HEK293 (cell line): ENCODE measurements at regions not wholly inside any gene's neighbourhood (a gene's known extent, or its start where the extent isn't known, plus 50 kb on each side); places are given as distances from the start of the nearest gene placed in this dataset.

Experiments
- KLF16 ChIP-seq: fragments of 450-650 bp; formaldehyde crosslinking; IDR thresholded peaks from 2 replicates; pipeline ENCODE4 v1.5.1; 2017; ENCODE audit warnings: missing biosample characterization, missing genetic modification characterization
- REST ChIP-seq: fragments of 450-650 bp; formaldehyde crosslinking; IDR thresholded peaks from 2 replicates; pipeline ENCODE4 v1.5.1; 2016; ENCODE audit warnings: missing biosample characterization, missing genetic modification characterization
- ZNF48 ChIP-seq: fragments of 450-650 bp; formaldehyde crosslinking; IDR thresholded peaks from 2 replicates; pipeline ENCODE4 v1.5.1; 2016; ENCODE audit warnings: missing biosample characterization, missing genetic modification characterization

DNA sequence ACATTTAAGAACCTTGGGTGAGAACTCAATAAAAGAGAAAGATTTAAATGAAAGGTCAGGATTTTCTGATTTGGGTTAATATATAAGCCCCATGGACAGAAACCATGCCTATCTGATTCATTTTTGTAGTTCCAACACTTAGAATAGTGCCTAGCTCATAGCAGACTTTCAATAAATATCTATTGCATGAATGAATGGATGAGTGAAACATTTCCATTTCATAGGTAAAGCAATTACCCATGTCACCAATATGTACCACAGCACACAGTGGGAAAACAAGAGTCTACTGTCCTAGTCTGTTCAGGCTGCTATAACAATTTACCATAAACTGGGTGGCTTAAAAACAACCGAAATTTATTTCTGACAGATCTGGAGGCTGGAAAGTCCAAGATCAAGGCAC, 63.9 kb upstream of the PTPN13 start:
- TF ChIP-seq ZNF48 (no peak), KLF16 (tag by site-specific recombination) (no peak), REST (tag by site-specific recombination) (no peak)
